Left forelimb (tissue), 1 donor: ENCODE measurements at regions not wholly inside any gene's neighbourhood (a gene's known extent, or its start where the extent isn't known, plus 50 kb on each side); places are given as distances from the start of the nearest gene placed in this dataset.

Source experiments
- DNase-seq: peaks from one replicate; pipeline ENCODE4 v3.0.0-alpha.2; 2018; ENCODE audit warnings: low spot score

GRCh38 chr13:70385852-70386251 is 277.6 kb upstream of the KLHL1 start:
- DNase-seq: peak; percentile 58

GRCh38 chr13:70384156-70384555 is 275.9 kb upstream of the KLHL1 start:
- DNase-seq: no peak

GRCh38 chr13:70380809-70381208 is 272.6 kb upstream of the KLHL1 start:
- no peak for DNase-seq

GRCh38 chr13:70375718-70376117 is 267.5 kb upstream of the KLHL1 start:
- DNase-seq: no peak

GRCh38 chr13:70370924-70371323 is 262.7 kb upstream of the KLHL1 start:
- DNase-seq: no peak

- DNase-seq: no peak
Observed at GRCh38 chr13:70366720-70367119, 258.5 kb upstream of the KLHL1 start.

- no peak for DNase-seq
Observed at GRCh38 chr13:70363991-70364390, 255.7 kb upstream of the KLHL1 start.

- DNase-seq: no peak
Observed at GRCh38 chr13:70362820-70363570, 254.7 kb upstream of the KLHL1 start.

- DNase-seq: no peak
Observed at GRCh38 chr13:70357031-70357430, 248.8 kb upstream of the KLHL1 start.

- DNase-seq: no peak
Observed at GRCh38 chr13:70353096-70353495, 244.8 kb upstream of the KLHL1 start.

- DNase-seq: no peak
Observed at GRCh38 chr13:70347947-70348620, 239.8 kb upstream of the KLHL1 start.

GRCh38 chr13:70339738-70340137 is 231.5 kb upstream of the KLHL1 start:
- no peak for DNase-seq

- DNase-seq: no peak
Observed at GRCh38 chr13:70338609-70339008, 230.4 kb upstream of the KLHL1 start.

- no peak for DNase-seq
Observed at GRCh38 chr13:70336866-70337265, 228.6 kb upstream of the KLHL1 start.

GRCh38 chr13:70333752-70334151 is 225.5 kb upstream of the KLHL1 start:
- no peak for DNase-seq

- DNase-seq: no peak
Observed at GRCh38 chr13:70330697-70331361, 222.6 kb upstream of the KLHL1 start.

GRCh38 chr13:70324519-70324918 is 216.3 kb upstream of the KLHL1 start:
- DNase-seq: no peak

GRCh38 chr13:70311191-70311590 is 202.9 kb upstream of the KLHL1 start:
- no peak for DNase-seq

- DNase-seq: no peak
Observed at GRCh38 chr13:70310396-70311119, 202.3 kb upstream of the KLHL1 start.

GRCh38 chr13:70297189-70297616 is 189.0 kb upstream of the KLHL1 start:
- peak; percentile 60 for DNase-seq

- no peak for DNase-seq
Observed at GRCh38 chr13:70284371-70284770, 176.1 kb upstream of the KLHL1 start.

- DNase-seq: no peak
Observed at GRCh38 chr13:70275841-70276240, 167.6 kb upstream of the KLHL1 start.
